ENCODE measurements at regions not wholly inside any gene's neighbourhood (a gene's known extent, or its start where the extent isn't known, plus 50 kb on each side); places are given as distances from the start of the nearest gene placed in this dataset.

GRCh38 chr10:116001262-116001857, 271.6 kb downstream of the GFRA1 start (continued):
- TF ChIP-seq ZNF317 (CRISPR knock-in tag; IDR thresholded peaks at IDR 0.05; ENCODE audit: borderline replicate concordance, low read depth): no peak
- no peak for TF ChIP-seq CBFB (CRISPR knock-in tag; IDR thresholded peaks at IDR 0.05; ENCODE audit: low read depth)
- no peak for TF ChIP-seq NFYB (CRISPR knock-in tag; conservative IDR thresholded peaks at IDR 0.05; ENCODE audit: low read depth)
- TF ChIP-seq SP1 (CRISPR knock-in tag; conservative IDR thresholded peaks at IDR 0.05): no peak
- no peak for TF ChIP-seq NFE2L1 (CRISPR knock-in tag; IDR thresholded peaks at IDR 0.05)
- TF ChIP-seq RORB (CRISPR knock-in tag; IDR thresholded peaks at IDR 0.05): no peak
- no peak for TF ChIP-seq ZBTB21 (CRISPR knock-in tag; IDR thresholded peaks at IDR 0.05; ENCODE audit: borderline replicate concordance)

GRCh38 chr10:116000151-116000842, 272.7 kb downstream of the GFRA1 start:
- peaks cover 31% of the 10 kb centered on the region for H3K9me3 Mint-ChIP-seq
- no peak overlapping the region for H3K27ac Mint-ChIP-seq
- H3K4me1 Mint-ChIP-seq: peaks cover 20% of the 10 kb centered on the region
- CTCF ChIA-PET: no interaction called here
- H3K36me3 Mint-ChIP-seq: peaks cover 26% of the 10 kb centered on the region
- H3K27me3 Mint-ChIP-seq (ENCODE audit: low read depth): peaks cover 56% of the 10 kb centered on the region
- TF ChIP-seq E2F4 (CRISPR knock-in tag; IDR thresholded peaks at IDR 0.05; ENCODE audit: borderline replicate concordance, low read depth): no peak
- no peak for TF ChIP-seq ETV6 (CRISPR knock-in tag; IDR thresholded peaks at IDR 0.05)
- no peak for TF ChIP-seq GRHL2 (CRISPR knock-in tag; IDR thresholded peaks at IDR 0.05; ENCODE audit: insufficient replicate concordance, severe bottlenecking)
- no peak for TF ChIP-seq NFE2L1 (CRISPR knock-in tag; IDR thresholded peaks at IDR 0.05)
- TF ChIP-seq ZNF263 (CRISPR knock-in tag; IDR thresholded peaks at IDR 0.05; ENCODE audit: low read depth): no peak
- no peak for ATAC-seq
- H3K4me3 Mint-ChIP-seq: no peak overlapping the region
- POLR2A ChIA-PET: no interaction called here
- no peak for DNase-seq (ENCODE audit: low spot score)
